ENCODE measurements at regions not wholly inside any gene's neighbourhood (a gene's known extent, or its start where the extent isn't known, plus 50 kb on each side); places are given as distances from the start of the nearest gene placed in this dataset.

GRCh38 chr13:84049443-84050219 is 167.4 kb upstream of the SLITRK1 start:
- TF ChIP-seq CTCF (IDR thresholded peaks at IDR 0.05; ENCODE audit: insufficient read depth, low read depth, low read length) (no peak), EZH2 (IDR thresholded peaks at IDR 0.05; ENCODE audit: insufficient read depth, low read length) (no peak)

Data from astrocyte (in vitro differentiated cells and primary cell).